Naive B cell (primary cell): ENCODE measurements at regions not wholly inside any gene's neighbourhood (a gene's known extent, or its start where the extent isn't known, plus 50 kb on each side); places are given as distances from the start of the nearest gene placed in this dataset.

Experiments
- ATAC-seq, 2 donors: fragments of 150-1000 bp; cut with Tn5 transposase; 2 replicates each; pipeline ENCODE4 v1.10.0; 2021; ENCODE audit warnings: low read depth in 2 of 2, mild to moderate bottlenecking in 2 of 2, moderate library complexity in 2 of 2
- DNase-seq: peaks from one replicate; pipeline ENCODE4 v3.0.0; 2022
- H3K27ac Mint-ChIP-seq, 6 donors: one replicate each; pipeline ENCODE4 v1.8.0; 2020 to 2022; ENCODE audit warnings: mild to moderate bottlenecking in 6 of 6, mixed read lengths in 6 of 6, moderate library complexity in 5 of 6, inconsistent platforms in 2 of 6
- H3K27me3 Mint-ChIP-seq, 3 donors: one replicate each; pipeline ENCODE4 v1.8.0; 2021 to 2022; ENCODE audit warnings: mixed read lengths in 3 of 3, mild to moderate bottlenecking in 1 of 3
- H3K36me3 Mint-ChIP-seq, 2 donors: one replicate each; pipeline ENCODE4 v1.8.0; 2020 to 2022; ENCODE audit warnings: mixed read lengths in 2 of 2, inconsistent platforms in 1 of 2, mild to moderate bottlenecking in 1 of 2
- H3K4me1 Mint-ChIP-seq, 3 donors: one replicate each; pipeline ENCODE4 v1.8.0; 2020 to 2022; ENCODE audit warnings: mixed read lengths in 3 of 3, inconsistent platforms in 1 of 3, mild to moderate bottlenecking in 1 of 3, moderate library complexity in 1 of 3
- H3K4me3 Mint-ChIP-seq, 8 donors: one replicate each; pipeline ENCODE4 v1.8.0; 2020 to 2022; ENCODE audit warnings: mild to moderate bottlenecking in 8 of 8, mixed read lengths in 8 of 8, moderate library complexity in 8 of 8, inconsistent platforms in 2 of 8
- H3K9me3 Mint-ChIP-seq, 7 donors: one replicate each; pipeline ENCODE4 v1.8.0; 2020 to 2022; ENCODE audit warnings: mixed read lengths in 7 of 7, mild to moderate bottlenecking in 5 of 7, inconsistent platforms in 2 of 7, moderate library complexity in 1 of 7

- Mint-ChIP-seq H3K9me3 (peaks cover 0 to 2% (median 0%) of the 10 kb centered on the region in 7 donors), H3K27me3 (peaks cover 0 to 10% (median 2%) of the 10 kb centered on the region in 3 donors), H3K36me3 (no peaks in the 10 kb centered on the region), H3K27ac (no peak overlapping the region), H3K4me3 (no peak overlapping the region), H3K4me1 (no peaks in the 10 kb centered on the region)
- ATAC-seq (no peak), DNase-seq (no peak)
Measured at GRCh38 chr4:180106997-180107396, 2136.2 kb upstream of the TENM3 start.

GRCh38 chr4:180116840-180117239 is 2126.4 kb upstream of the TENM3 start:
- no peaks in the 10 kb centered on the region for H3K36me3 Mint-ChIP-seq
- peaks cover 0 to 2% (median 0%) of the 10 kb centered on the region in 7 donors for H3K9me3 Mint-ChIP-seq
- H3K4me1 Mint-ChIP-seq: no peaks in the 10 kb centered on the region
- no peak overlapping the region for H3K27ac Mint-ChIP-seq
- no peak overlapping the region for H3K4me3 Mint-ChIP-seq
- ATAC-seq: no peak
- peaks cover 0 to 15% (median 8%) of the 10 kb centered on the region in 3 donors for H3K27me3 Mint-ChIP-seq
- DNase-seq: no peak

GRCh38 chr4:180120068-180120467 is 2123.1 kb upstream of the TENM3 start:
- Mint-ChIP-seq H3K4me1 (no peaks in the 10 kb centered on the region), H3K27ac (no peak overlapping the region), H3K9me3 (no peaks in the 10 kb centered on the region), H3K36me3 (no peaks in the 10 kb centered on the region), H3K27me3 (peaks cover 0 to 15% (median 8%) of the 10 kb centered on the region in 3 donors), H3K4me3 (no peak overlapping the region)
- no peak for DNase-seq
- ATAC-seq: no peak

- ATAC-seq: peak; percentile 23 to 56
- H3K4me1 Mint-ChIP-seq: peaks cover 12 to 14% (median 13%) of the 10 kb centered on the region in 3 donors
- H3K9me3 Mint-ChIP-seq: no peaks in the 10 kb centered on the region
- no peaks in the 10 kb centered on the region for H3K36me3 Mint-ChIP-seq
- H3K4me3 Mint-ChIP-seq: peak overlapping the region; percentile 17 to 88 (median 64)
- peak overlapping the region in 1 of 6 donors; percentile 51 for H3K27ac Mint-ChIP-seq
- DNase-seq: no peak
- no peaks in the 10 kb centered on the region for H3K27me3 Mint-ChIP-seq
Measured at GRCh38 chr4:180134091-180134866, 2108.9 kb upstream of the TENM3 start.

GRCh38 chr4:180141734-180142133 is 2101.5 kb upstream of the TENM3 start:
- no peak overlapping the region for H3K27ac Mint-ChIP-seq
- no peak for ATAC-seq
- no peak for DNase-seq
- H3K27me3 Mint-ChIP-seq: no peaks in the 10 kb centered on the region
- H3K9me3 Mint-ChIP-seq: no peaks in the 10 kb centered on the region
- H3K4me3 Mint-ChIP-seq: no peak overlapping the region
- H3K4me1 Mint-ChIP-seq: no peaks in the 10 kb centered on the region
- H3K36me3 Mint-ChIP-seq: no peaks in the 10 kb centered on the region

- Mint-ChIP-seq H3K4me3 (no peak overlapping the region), H3K4me1 (peaks cover 0 to 12% (median 4%) of the 10 kb centered on the region in 3 donors), H3K27me3 (no peaks in the 10 kb centered on the region), H3K9me3 (no peaks in the 10 kb centered on the region), H3K27ac (no peak overlapping the region), H3K36me3 (no peaks in the 10 kb centered on the region)
- ATAC-seq (no peak), DNase-seq (no peak)
Measured at GRCh38 chr4:180148737-180149136, 2094.5 kb upstream of the TENM3 start.

GRCh38 chr4:180150818-180151217 is 2092.4 kb upstream of the TENM3 start:
- Mint-ChIP-seq H3K9me3 (peaks cover 0 to 2% (median 0%) of the 10 kb centered on the region in 7 donors), H3K27me3 (no peaks in the 10 kb centered on the region), H3K27ac (no peak overlapping the region), H3K4me1 (peaks cover 6 to 23% (median 14%) of the 10 kb centered on the region in 3 donors), H3K4me3 (no peak overlapping the region), H3K36me3 (no peaks in the 10 kb centered on the region)
- DNase-seq: no peak
- ATAC-seq: no peak

GRCh38 chr4:180152831-180153230 is 2090.4 kb upstream of the TENM3 start:
- no peak for DNase-seq
- no peak for ATAC-seq
- Mint-ChIP-seq H3K36me3 (no peaks in the 10 kb centered on the region), H3K4me3 (no peak overlapping the region), H3K27ac (no peak overlapping the region), H3K9me3 (peaks cover 0 to 2% (median 0%) of the 10 kb centered on the region in 7 donors), H3K27me3 (no peaks in the 10 kb centered on the region), H3K4me1 (peaks cover 6 to 23% (median 14%) of the 10 kb centered on the region in 3 donors)

GRCh38 chr4:180153587-180153986 is 2089.6 kb upstream of the TENM3 start:
- Mint-ChIP-seq H3K4me3 (peak overlapping the region in 1 of 8 donors; percentile 55), H3K36me3 (no peaks in the 10 kb centered on the region), H3K9me3 (peaks cover 0 to 2% (median 0%) of the 10 kb centered on the region in 7 donors), H3K27ac (no peak overlapping the region), H3K27me3 (no peaks in the 10 kb centered on the region), H3K4me1 (peaks cover 6 to 23% (median 14%) of the 10 kb centered on the region in 3 donors)
- DNase-seq (no peak), ATAC-seq (no peak)

GRCh38 chr4:180156684-180157083 is 2086.5 kb upstream of the TENM3 start:
- no peaks in the 10 kb centered on the region for H3K27me3 Mint-ChIP-seq
- H3K4me1 Mint-ChIP-seq: peaks cover 6 to 19% (median 14%) of the 10 kb centered on the region in 3 donors
- peaks cover 0 to 2% (median 0%) of the 10 kb centered on the region in 7 donors for H3K9me3 Mint-ChIP-seq
- ATAC-seq (peak; percentile 83 to 89), DNase-seq (peak; percentile 27)
- H3K27ac Mint-ChIP-seq: no peak overlapping the region
- no peaks in the 10 kb centered on the region for H3K36me3 Mint-ChIP-seq
- H3K4me3 Mint-ChIP-seq: no peak overlapping the region

GRCh38 chr4:180160195-180160983 is 2082.8 kb upstream of the TENM3 start:
- no peak overlapping the region for H3K27ac Mint-ChIP-seq
- ATAC-seq: no peak
- no peaks in the 10 kb centered on the region for H3K9me3 Mint-ChIP-seq
- DNase-seq: no peak
- H3K36me3 Mint-ChIP-seq: no peaks in the 10 kb centered on the region
- H3K4me3 Mint-ChIP-seq: no peak overlapping the region
- H3K4me1 Mint-ChIP-seq: no peaks in the 10 kb centered on the region
- H3K27me3 Mint-ChIP-seq: no peaks in the 10 kb centered on the region

GRCh38 chr4:180164799-180165198 is 2078.4 kb upstream of the TENM3 start:
- no peaks in the 10 kb centered on the region for H3K36me3 Mint-ChIP-seq
- no peaks in the 10 kb centered on the region for H3K9me3 Mint-ChIP-seq
- ATAC-seq (no peak), DNase-seq (no peak)
- H3K4me3 Mint-ChIP-seq: no peak overlapping the region
- no peaks in the 10 kb centered on the region for H3K4me1 Mint-ChIP-seq
- H3K27ac Mint-ChIP-seq: no peak overlapping the region
- peaks cover 0 to 7% (median 0%) of the 10 kb centered on the region in 3 donors for H3K27me3 Mint-ChIP-seq

- Mint-ChIP-seq H3K9me3 (no peaks in the 10 kb centered on the region), H3K27me3 (peaks cover 0 to 17% (median 0%) of the 10 kb centered on the region in 3 donors), H3K27ac (no peak overlapping the region), H3K4me1 (no peaks in the 10 kb centered on the region), H3K36me3 (no peaks in the 10 kb centered on the region), H3K4me3 (no peak overlapping the region)
- ATAC-seq: peak in 1 of 2 donors; percentile 37
- DNase-seq: no peak
Measured at GRCh38 chr4:180169394-180169793, 2073.8 kb upstream of the TENM3 start.

- no peak for DNase-seq
- Mint-ChIP-seq H3K4me1 (no peaks in the 10 kb centered on the region), H3K27ac (no peak overlapping the region), H3K27me3 (peaks cover 0 to 17% (median 0%) of the 10 kb centered on the region in 3 donors), H3K9me3 (no peaks in the 10 kb centered on the region), H3K4me3 (no peak overlapping the region), H3K36me3 (no peaks in the 10 kb centered on the region)
- no peak for ATAC-seq
Measured at GRCh38 chr4:180169966-180170365, 2073.2 kb upstream of the TENM3 start.
